ENCODE measurements at regions not wholly inside any gene's neighbourhood (a gene's known extent, or its start where the extent isn't known, plus 50 kb on each side); places are given as distances from the start of the nearest gene placed in this dataset.

DNA sequence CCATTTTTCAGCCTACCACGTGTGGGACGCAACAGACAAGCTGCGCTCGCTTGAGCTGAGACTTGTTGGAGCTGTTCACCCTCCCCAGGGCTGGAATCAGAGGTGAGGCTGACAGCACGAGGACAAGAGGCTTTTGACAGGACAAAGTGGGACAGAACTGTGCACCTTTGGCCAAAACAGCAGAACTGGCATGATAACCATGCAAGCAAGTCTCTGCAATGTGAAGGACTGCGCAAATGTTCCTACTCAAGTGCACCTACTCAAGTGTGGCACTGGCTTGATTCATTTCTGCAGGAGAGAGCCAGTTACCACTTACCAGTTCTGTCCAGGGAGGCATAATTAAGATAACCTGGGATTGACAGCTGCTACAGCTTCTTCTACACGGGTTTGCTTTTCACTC is 62.2 kb upstream of the TM9SF2 start (continued):
- TF ChIP-seq, protein P1, sequence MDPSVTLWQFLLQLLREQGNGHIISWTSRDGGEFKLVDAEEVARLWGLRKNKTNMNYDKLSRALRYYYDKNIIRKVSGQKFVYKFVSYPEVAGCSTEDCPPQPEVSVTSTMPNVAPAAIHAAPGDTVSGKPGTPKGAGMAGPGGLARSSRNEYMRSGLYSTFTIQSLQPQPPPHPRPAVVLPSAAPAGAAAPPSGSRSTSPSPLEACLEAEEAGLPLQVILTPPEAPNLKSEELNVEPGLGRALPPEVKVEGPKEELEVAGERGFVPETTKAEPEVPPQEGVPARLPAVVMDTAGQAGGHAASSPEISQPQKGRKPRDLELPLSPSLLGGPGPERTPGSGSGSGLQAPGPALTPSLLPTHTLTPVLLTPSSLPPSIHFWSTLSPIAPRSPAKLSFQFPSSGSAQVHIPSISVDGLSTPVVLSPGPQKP (IDR thresholded peaks at IDR 0.05; ENCODE audit: borderline replicate concordance, low read depth, low read length), result no peak
- TF ChIP-seq MAFK (IDR thresholded peaks at IDR 0.05; ENCODE audit: low read depth, low read length), result no peak
- TF ChIP-seq MAZ (IDR thresholded peaks at IDR 0.05; ENCODE audit: borderline replicate concordance, low read depth, low read length), result no peak
- no peak for TF ChIP-seq SMC3 (IDR thresholded peaks at IDR 0.05; ENCODE audit: low read depth, low read length)
